A673 (cell line): ENCODE measurements at regions not wholly inside any gene's neighbourhood (a gene's known extent, or its start where the extent isn't known, plus 50 kb on each side); places are given as distances from the start of the nearest gene placed in this dataset.

Source experiments
- BruUV-seq: library from RNA; stranded (reverse); fragments of 400-500 nt; replicated peaks from 2 replicates; lab custom pipeline; 2021; lab: Mats Ljungman, UMichigan
- CTCF ChIA-PET: fragments of 300-600 bp; sonication (Branson Sonifier 250); formaldehyde crosslinking; loops from one replicate; lab custom pipeline; 2022; ENCODE audit warnings: antibody characterized with exemption; lab: Charles Lee
- POLR2A ChIA-PET: fragments of 300-600 bp; sonication (Branson Sonifier 250); formaldehyde crosslinking; loops from one replicate; lab custom pipeline; 2022; ENCODE audit warnings: antibody characterized with exemption; ENCODE audit not compliant: low non-redundant PET; lab: Charles Lee
- DNase-seq: peaks from one replicate; pipeline ENCODE4 v3.0.0-alpha.2; 2015; ENCODE audit warnings: low spot score
- H3K27ac ChIP-seq: fragments of 200-600 bp; sonication (generic); 2 replicates; pipeline ENCODE4 v1.5.1; 2016; ENCODE audit warnings: mixed run types, low read depth, mild to moderate bottlenecking, mixed read lengths, antibody characterized with exemption, low read length; ENCODE audit not compliant: poor library complexity, severe bottlenecking
- H3K27me3 ChIP-seq: fragments of 200-600 bp; sonication (generic); replicated peaks from 2 replicates; pipeline ENCODE4 v1.6.1; 2017; ENCODE audit warnings: mixed run types, low read depth, mild to moderate bottlenecking, mixed read lengths, antibody characterized with exemption, low read length; ENCODE audit not compliant: insufficient read depth, poor library complexity
- H3K36me3 ChIP-seq: fragments of 200-600 bp; sonication (generic); 2 replicates; pipeline ENCODE4 v1.6.1; 2016; ENCODE audit warnings: mixed run types, mild to moderate bottlenecking, mixed read lengths, antibody characterized with exemption, low read length; ENCODE audit not compliant: insufficient read depth, poor library complexity, severe bottlenecking
- H3K4me1 ChIP-seq: fragments of 200-600 bp; sonication (generic); 2 replicates; pipeline ENCODE4 v1.6.1; 2017; ENCODE audit warnings: mixed run types, mild to moderate bottlenecking, mixed read lengths, antibody characterized with exemption, low read length; ENCODE audit not compliant: insufficient read depth, poor library complexity, severe bottlenecking
- H3K4me3 ChIP-seq: fragments of 200-600 bp; sonication (generic); 2 replicates; pipeline ENCODE4 v1.5.1; 2016; ENCODE audit warnings: low read depth, mixed run types, mild to moderate bottlenecking, mixed read lengths, low read length; ENCODE audit not compliant: poor library complexity, severe bottlenecking
- H3K9me3 ChIP-seq: fragments of 200-600 bp; sonication (generic); 2 replicates; pipeline ENCODE4 v1.6.1; 2016; ENCODE audit warnings: mixed run types, low read depth, mild to moderate bottlenecking, mixed read lengths, antibody characterized with exemption, low read length; ENCODE audit not compliant: poor library complexity, severe bottlenecking
- CTCF ChIP-seq: fragments of 300-800, 200-600 bp; sonication (generic); conservative IDR thresholded peaks from 2 replicates; pipeline ENCODE4 v1.5.1; 2017; ENCODE audit warnings: low read depth, mild to moderate bottlenecking, antibody characterized with exemption, low read length, moderate library complexity, mixed read lengths
- EZH2 ChIP-seq: fragments of 200-600 bp; sonication (generic); IDR thresholded peaks from 2 replicates; pipeline ENCODE4 v1.6.1; 2017; ENCODE audit warnings: borderline replicate concordance, low read depth, mild to moderate bottlenecking, mixed read lengths, antibody characterized with exemption, low read length; ENCODE audit not compliant: poor library complexity, severe bottlenecking
- intact Hi-C: fragments of 100-400 bp; cut with micrococcal nuclease; formaldehyde crosslinking; loops from one replicate; pipeline ENCODE4 v1.10.0; 2022; ENCODE audit not compliant: unreplicated experiment

- no peak overlapping the region for H3K4me3 ChIP-seq
- no peak for TF ChIP-seq EZH2
- no peak for TF ChIP-seq CTCF
- no peaks in the 10 kb centered on the region for H3K9me3 ChIP-seq
- no TSS peak for BruUV-seq
- no peak overlapping the region for H3K27ac ChIP-seq
- CTCF ChIA-PET = interaction anchor here (0.6 kb wide), 1 partner anchor 185 kb away, joined by 3 read pairs; no protein-coding TSS in a partner anchor
- no peaks in the 10 kb centered on the region for H3K36me3 ChIP-seq
- POLR2A ChIA-PET = no interaction called here
- intact Hi-C loops = no loop called here
- DNase-seq = no peak
- no peaks in the 10 kb centered on the region for H3K27me3 ChIP-seq
- no peaks in the 10 kb centered on the region for H3K4me1 ChIP-seq
Measured at GRCh38 chr2:733495-733894, 56.3 kb upstream of the TMEM18 start.

- ChIA-PET POLR2A (no interaction called here), CTCF (no interaction called here)
- H3K9me3 ChIP-seq = no peaks in the 10 kb centered on the region
- no peaks in the 10 kb centered on the region for H3K27me3 ChIP-seq
- no peaks in the 10 kb centered on the region for H3K4me1 ChIP-seq
- TF ChIP-seq CTCF (no peak), EZH2 (no peak)
- H3K27ac ChIP-seq = no peak overlapping the region
- intact Hi-C loops = no loop called here
- H3K4me3 ChIP-seq = no peak overlapping the region
- no peaks in the 10 kb centered on the region for H3K36me3 ChIP-seq
- no TSS peak for BruUV-seq
- no peak for DNase-seq
Measured at GRCh38 chr2:733001-733400, 55.8 kb upstream of the TMEM18 start.

- H3K9me3 ChIP-seq = no peaks in the 10 kb centered on the region
- intact Hi-C loops = no loop called here
- no TSS peak for BruUV-seq
- no peaks in the 10 kb centered on the region for H3K27me3 ChIP-seq
- ChIA-PET CTCF (no interaction called here), POLR2A (no interaction called here)
- no peaks in the 10 kb centered on the region for H3K36me3 ChIP-seq
- DNase-seq = no peak
- no peaks in the 10 kb centered on the region for H3K4me1 ChIP-seq
- no peak overlapping the region for H3K4me3 ChIP-seq
- H3K27ac ChIP-seq = no peak overlapping the region
- TF ChIP-seq EZH2 (no peak), CTCF (no peak)
Measured at GRCh38 chr2:731711-732110, 54.5 kb upstream of the TMEM18 start.
